ENCODE measurements at regions not wholly inside any gene's neighbourhood (a gene's known extent, or its start where the extent isn't known, plus 50 kb on each side); places are given as distances from the start of the nearest gene placed in this dataset.

DNA sequence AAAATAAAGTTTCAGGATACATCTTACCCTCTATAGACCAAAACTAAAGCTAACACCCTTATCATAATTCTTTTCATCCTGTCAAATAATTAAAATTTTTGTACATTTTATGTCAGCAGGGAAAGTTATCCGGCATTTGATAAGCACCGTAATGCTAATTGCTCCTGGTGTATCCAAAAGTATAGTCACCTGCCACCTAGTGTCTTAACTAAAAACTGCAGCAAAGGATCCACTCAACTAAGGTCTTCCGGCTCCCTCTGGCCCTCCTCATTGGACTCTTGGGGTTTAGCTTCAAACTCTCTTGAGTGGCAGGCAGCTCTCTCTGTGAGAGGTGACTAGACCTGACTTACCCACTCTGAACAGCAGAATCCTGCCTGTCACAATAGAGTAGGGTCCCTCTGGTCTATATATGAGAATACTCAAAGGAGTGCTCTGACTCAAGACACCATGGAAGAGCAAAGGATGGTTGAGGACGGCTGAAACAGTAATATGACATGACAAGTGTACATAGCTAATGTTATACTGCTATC lies 60.4 kb upstream of the CAST start:
- DNase-seq (ENCODE audit: low read depth) = no peak
- ChIA-PET POLR2A (interaction anchor here (0.6 kb wide), 1 partner anchor 719 kb away, joined by 3 read pairs; no protein-coding TSS in a partner anchor), CTCF (interaction anchor here (0.9 to 7.2 kb wide), 23 partner anchors 9 to 821 kb away, joined by 3 to 94 read pairs (median 4); partner anchors contain the start of gene ERAP1)
- H3K4me3 ChIP-seq (ENCODE audit: low read depth, low read length) = no peak overlapping the region
- peak; percentile 76 for TF ChIP-seq CTCF (IDR thresholded peaks at IDR 0.05; ENCODE audit: insufficient read depth, low read depth, low read length)
- H3K27me3 ChIP-seq (ENCODE audit: control insufficient read depth, insufficient read depth, low read length) = no peaks in the 10 kb centered on the region; the same call in 1 of the 2 replicates
- H3K36me3 ChIP-seq (ENCODE audit: control insufficient read depth, insufficient read depth, low read length) = no peaks in the 10 kb centered on the region

DNA sequence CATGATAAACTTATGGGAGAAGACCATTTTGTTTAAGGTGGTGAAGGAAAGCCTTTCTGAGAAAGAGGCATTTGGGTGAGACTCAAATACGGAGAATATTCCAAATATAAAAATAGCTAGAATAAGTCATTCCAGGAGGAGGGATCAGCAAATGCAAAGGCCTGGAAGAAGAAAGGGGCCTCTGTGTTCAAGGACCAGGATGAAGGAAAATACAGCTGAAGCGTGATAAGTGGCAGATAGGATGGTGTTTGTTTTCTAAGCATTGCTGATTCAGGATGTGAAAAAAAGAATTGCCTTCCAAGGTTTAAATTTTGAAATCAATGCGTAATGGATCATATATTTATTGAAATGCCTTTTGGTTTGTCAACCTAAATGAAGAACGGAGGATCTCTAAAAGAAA lies 59.4 kb upstream of the CAST start:
- Histone ChIP-seq H3K36me3 (ENCODE audit: control insufficient read depth, insufficient read depth, low read length) (no peaks in the 10 kb centered on the region), H3K27me3 (ENCODE audit: control insufficient read depth, insufficient read depth, low read length) (no peaks in the 10 kb centered on the region; the same call in 1 of the 2 replicates), H3K4me3 (ENCODE audit: low read depth, low read length) (no peak overlapping the region)
- POLR2A ChIA-PET = no interaction called here
- DNase-seq (ENCODE audit: low read depth) = no peak
- TF ChIP-seq CTCF (IDR thresholded peaks at IDR 0.05; ENCODE audit: insufficient read depth, low read depth, low read length) = no peak
- CTCF ChIA-PET = interaction anchor here (1.1 to 7.2 kb wide), 11 partner anchors 10 to 559 kb away, joined by 3 to 94 read pairs (median 5); partner anchors contain the start of gene ERAP1

GRCh38 chr5:96605144-96605837 lies 56.9 kb upstream of the CAST start:
- no peak for TF ChIP-seq CTCF (IDR thresholded peaks at IDR 0.05; ENCODE audit: insufficient read depth, low read depth, low read length)
- Histone ChIP-seq H3K4me3 (ENCODE audit: low read depth, low read length) (no peak overlapping the region), H3K27me3 (ENCODE audit: control insufficient read depth, insufficient read depth, low read length) (no peaks in the 10 kb centered on the region), H3K36me3 (ENCODE audit: control insufficient read depth, insufficient read depth, low read length) (no peaks in the 10 kb centered on the region)
- ChIA-PET CTCF (interaction anchor here (1.3 to 2.1 kb wide), 3 partner anchors 9 to 262 kb away, joined by 5 to 8 read pairs (median 6); no protein-coding TSS in a partner anchor), POLR2A (interaction anchor here (0.6 kb wide), 1 partner anchor 647 kb away, joined by 3 read pairs; no protein-coding TSS in a partner anchor)
- DNase-seq (ENCODE audit: low read depth) = no peak

DNA sequence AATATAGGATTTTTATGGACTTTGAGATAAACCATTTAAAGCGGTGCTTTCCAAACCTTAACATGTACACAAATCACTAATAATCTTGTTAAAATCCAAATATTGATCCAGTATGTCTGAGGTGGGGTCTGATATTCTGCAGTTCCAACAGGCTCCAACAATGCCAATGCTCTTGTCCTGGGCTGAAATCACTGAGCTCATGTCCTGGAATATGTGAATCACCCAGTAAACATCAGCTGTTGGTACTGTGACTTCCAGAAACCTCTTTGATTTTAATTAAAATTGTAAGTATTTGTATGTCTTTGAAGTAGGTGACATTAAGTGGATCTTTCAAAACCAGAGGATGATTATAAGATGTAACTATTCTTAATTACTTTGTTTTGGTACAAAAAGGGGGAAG lies 52.8 kb upstream of the CAST start:
- CTCF ChIA-PET = no interaction called here
- no peak for DNase-seq (ENCODE audit: low read depth)
- Histone ChIP-seq H3K27me3 (ENCODE audit: control insufficient read depth, insufficient read depth, low read length) (no peaks in the 10 kb centered on the region), H3K36me3 (ENCODE audit: control insufficient read depth, insufficient read depth, low read length) (no peaks in the 10 kb centered on the region), H3K4me3 (ENCODE audit: low read depth, low read length) (no peak overlapping the region)
- POLR2A ChIA-PET = no interaction called here
- no peak for TF ChIP-seq CTCF (IDR thresholded peaks at IDR 0.05; ENCODE audit: insufficient read depth, low read depth, low read length)

- CTCF ChIA-PET = interaction anchor here (1.3 kb wide), 1 partner anchor 265 kb away, joined by 5 read pairs; no protein-coding TSS in a partner anchor
- no peak for DNase-seq (ENCODE audit: low read depth)
- TF ChIP-seq CTCF (IDR thresholded peaks at IDR 0.05; ENCODE audit: insufficient read depth, low read depth, low read length) = no peak
- Histone ChIP-seq H3K27me3 (ENCODE audit: control insufficient read depth, insufficient read depth, low read length) (no peaks in the 10 kb centered on the region), H3K36me3 (ENCODE audit: control insufficient read depth, insufficient read depth, low read length) (no peaks in the 10 kb centered on the region), H3K4me3 (ENCODE audit: low read depth, low read length) (no peak overlapping the region)
- POLR2A ChIA-PET = no interaction called here
Measured at GRCh38 chr5:96610747-96611146, 51.4 kb upstream of the CAST start.

Data from BJ (cell line).